Hepatocyte (in vitro differentiated cells): ENCODE measurements at regions not wholly inside any gene's neighbourhood (a gene's known extent, or its start where the extent isn't known, plus 50 kb on each side); places are given as distances from the start of the nearest gene placed in this dataset.
"Not testable (repeated sequence)": the region's sequence is repeated elsewhere in the genome, so short reads cannot be mapped to it uniquely, and the experiment has no call there.

Experiments used
- DNase-seq: peaks from one replicate; pipeline ENCODE4 v3.0.0-alpha.2; 2016; ENCODE audit warnings: low spot score
- H2AFZ ChIP-seq: fragments of 200-600 bp; sonication (generic); 2 replicates; pipeline ENCODE4 v1.6.0; 2016; ENCODE audit warnings: antibody characterized with exemption, mild to moderate bottlenecking
- H3K27ac ChIP-seq: fragments of 200-600 bp; sonication (generic); 2 replicates; pipeline ENCODE4 v1.5.1; 2016; ENCODE audit warnings: mild to moderate bottlenecking
- H3K27me3 ChIP-seq: fragments of 200-600 bp; sonication (generic); 2 replicates; pipeline ENCODE4 v1.6.1; 2016
- H3K36me3 ChIP-seq: fragments of 200-600 bp; sonication (generic); replicated peaks from 2 replicates; pipeline ENCODE4 v1.5.1; 2016; ENCODE audit warnings: low read depth; ENCODE audit not compliant: insufficient read depth
- H3K4me1 ChIP-seq: fragments of 200-600 bp; sonication (generic); 2 replicates; pipeline ENCODE4 v1.5.1; 2016; ENCODE audit warnings: mild to moderate bottlenecking, moderate library complexity; ENCODE audit not compliant: insufficient read depth
- H3K4me2 ChIP-seq: fragments of 200-600 bp; sonication (generic); 2 replicates; pipeline ENCODE4 v1.6.0; 2016
- H3K4me3 ChIP-seq: fragments of 200-600 bp; sonication (generic); 2 replicates; pipeline ENCODE4 v1.5.1; 2016; ENCODE audit warnings: mild to moderate bottlenecking
- H3K79me2 ChIP-seq: fragments of 200-600 bp; sonication (generic); 2 replicates; pipeline ENCODE4 v1.6.0; 2017; ENCODE audit warnings: mild to moderate bottlenecking
- H3K9me2 ChIP-seq: fragments of 200-600 bp; sonication (generic); replicated peaks from 2 replicates; pipeline ENCODE4 v1.6.0; 2017; ENCODE audit warnings: mild to moderate bottlenecking; ENCODE audit not compliant: insufficient read depth
- H3K9me3 ChIP-seq: fragments of 200-600 bp; sonication (generic); 2 replicates; pipeline ENCODE4 v1.5.1; 2016; ENCODE audit warnings: low read depth, mild to moderate bottlenecking
- H4K20me1 ChIP-seq: fragments of 200-600 bp; sonication (generic); 2 replicates; pipeline ENCODE4 v1.6.0; 2016; ENCODE audit warnings: mild to moderate bottlenecking; ENCODE audit not compliant: insufficient read depth, poor library complexity, severe bottlenecking
- CTCF ChIP-seq: fragments of 200-600 bp; sonication (generic); IDR thresholded peaks from 2 replicates; pipeline ENCODE4 v1.5.1; 2016; ENCODE audit warnings: antibody characterized with exemption, mild to moderate bottlenecking; ENCODE audit not compliant: poor library complexity
- EZH2 ChIP-seq: fragments of 200-600 bp; sonication (generic); IDR thresholded peaks from 2 replicates; pipeline ENCODE4 v1.6.1; 2016; ENCODE audit warnings: antibody characterized with exemption, mild to moderate bottlenecking, borderline replicate concordance
- EZH2phosphoT487 ChIP-seq: fragments of 200-600 bp; sonication (generic); IDR thresholded peaks from one replicate; pipeline ENCODE4 v1.6.1; 2018; ENCODE audit warnings: antibody characterized with exemption, mild to moderate bottlenecking, low read depth, moderate library complexity; ENCODE audit not compliant: unreplicated experiment, severe bottlenecking
- WGBS: methylation state at CpG from one replicate; pipeline ENCODE4 v1.1.6; 2016; ENCODE audit warnings: low lambda C conversion rate; ENCODE audit errors: missing lambda C conversion rate; 5-methylcytosine and 5-hydroxymethylcytosine counted together

- DNase-seq: no peak
- H3K36me3 ChIP-seq: no peaks in the 10 kb centered on the region
- no peak overlapping the region for H3K27ac ChIP-seq
- no peaks in the 10 kb centered on the region for H3K9me2 ChIP-seq
- WGBS: 93% methylated on average over 8 of the region's 8 CpGs
- H3K9me3 ChIP-seq: no peaks in the 10 kb centered on the region
- no peaks in the 10 kb centered on the region for H3K4me1 ChIP-seq
- H4K20me1 ChIP-seq: no peaks in the 10 kb centered on the region
- no peaks in the 10 kb centered on the region for H3K27me3 ChIP-seq
- H2AFZ ChIP-seq: no peak overlapping the region
- TF ChIP-seq EZH2phosphoT487 (no peak), CTCF (no peak), EZH2 (no peak)
- H3K4me2 ChIP-seq: no peak overlapping the region
- no peaks in the 10 kb centered on the region for H3K79me2 ChIP-seq
- H3K4me3 ChIP-seq: no peak overlapping the region
These were observed 833.5 kb upstream of the IGFBP7 start for GRCh38 chr4:57943682-57944081.

GRCh38 chr4:57937326-57937725 lies 827.1 kb upstream of the IGFBP7 start:
- H3K79me2 ChIP-seq, DNase-seq, H3K27ac ChIP-seq, H3K4me1 ChIP-seq, H3K4me2 ChIP-seq, H3K9me2 ChIP-seq, H3K36me3 ChIP-seq, H3K27me3 ChIP-seq, H4K20me1 ChIP-seq, H2AFZ ChIP-seq, H3K9me3 ChIP-seq, H3K4me3 ChIP-seq: not testable (repeated sequence)
- 96% methylated on average over 2 of the region's 2 CpGs for WGBS

GRCh38 chr4:57926311-57926710 lies 816.1 kb upstream of the IGFBP7 start:
- H3K9me2 ChIP-seq: no peaks in the 10 kb centered on the region
- H3K36me3 ChIP-seq: no peaks in the 10 kb centered on the region
- TF ChIP-seq EZH2phosphoT487 (no peak), CTCF (no peak), EZH2 (no peak)
- H3K4me2 ChIP-seq: no peak overlapping the region
- no peaks in the 10 kb centered on the region for H3K4me1 ChIP-seq
- H3K4me3 ChIP-seq: no peak overlapping the region
- no peaks in the 10 kb centered on the region for H4K20me1 ChIP-seq
- no peak overlapping the region for H3K27ac ChIP-seq
- H3K79me2 ChIP-seq: no peaks in the 10 kb centered on the region
- no peaks in the 10 kb centered on the region for H3K27me3 ChIP-seq
- DNase-seq: no peak
- H2AFZ ChIP-seq: no peak overlapping the region
- no peaks in the 10 kb centered on the region for H3K9me3 ChIP-seq
- 91% methylated on average over 3 of the region's 3 CpGs for WGBS

GRCh38 chr4:57924951-57925350 lies 814.8 kb upstream of the IGFBP7 start:
- 88% methylated on average over 1 of the region's 1 CpG for WGBS
- Histone ChIP-seq H3K4me3 (no peak overlapping the region), H3K4me2 (no peak overlapping the region), H3K4me1 (no peaks in the 10 kb centered on the region), H2AFZ (no peak overlapping the region), H4K20me1 (no peaks in the 10 kb centered on the region), H3K9me3 (no peaks in the 10 kb centered on the region), H3K27ac (no peak overlapping the region), H3K36me3 (no peaks in the 10 kb centered on the region), H3K9me2 (no peaks in the 10 kb centered on the region), H3K79me2 (no peaks in the 10 kb centered on the region), H3K27me3 (no peaks in the 10 kb centered on the region)
- TF ChIP-seq EZH2phosphoT487 (no peak), CTCF (no peak), EZH2 (no peak)
- DNase-seq: no peak
